ENCODE measurements at regions not wholly inside any gene's neighbourhood (a gene's known extent, or its start where the extent isn't known, plus 50 kb on each side); places are given as distances from the start of the nearest gene placed in this dataset.

DNA sequence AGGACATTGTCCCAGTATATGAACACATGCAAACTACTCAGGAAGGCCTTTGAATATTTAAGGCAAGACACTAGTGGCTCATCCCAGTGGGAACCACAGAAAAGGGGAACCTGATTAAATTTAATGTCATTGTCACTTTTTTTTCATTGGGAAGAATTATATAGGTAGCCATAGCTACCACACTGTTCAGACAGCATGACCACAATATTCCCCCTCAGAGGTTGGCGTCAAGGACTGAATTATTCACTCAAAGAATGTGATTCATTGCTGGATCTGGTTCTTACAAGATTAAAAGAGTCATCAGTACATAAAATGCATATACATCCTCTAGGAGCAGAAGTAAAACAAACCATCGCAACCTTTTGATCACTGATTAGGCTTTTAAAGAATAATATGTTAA lies 92.0 kb upstream of the SMARCAD1 start:
- Histone ChIP-seq H3K4me1 (ENCODE audit: low read depth) (no peaks in the 10 kb centered on the region), H3K9me3 (no peaks in the 10 kb centered on the region), H3K36me3 (ENCODE audit: low read depth) (no peaks in the 10 kb centered on the region), H3K4me3 (no peak overlapping the region)
- ATAC-seq (no peak), DNase-seq (no peak)
- intact Hi-C loops (cut with DNase I, micrococcal nuclease) = no loop called here
- TF ChIP-seq, protein P1, sequence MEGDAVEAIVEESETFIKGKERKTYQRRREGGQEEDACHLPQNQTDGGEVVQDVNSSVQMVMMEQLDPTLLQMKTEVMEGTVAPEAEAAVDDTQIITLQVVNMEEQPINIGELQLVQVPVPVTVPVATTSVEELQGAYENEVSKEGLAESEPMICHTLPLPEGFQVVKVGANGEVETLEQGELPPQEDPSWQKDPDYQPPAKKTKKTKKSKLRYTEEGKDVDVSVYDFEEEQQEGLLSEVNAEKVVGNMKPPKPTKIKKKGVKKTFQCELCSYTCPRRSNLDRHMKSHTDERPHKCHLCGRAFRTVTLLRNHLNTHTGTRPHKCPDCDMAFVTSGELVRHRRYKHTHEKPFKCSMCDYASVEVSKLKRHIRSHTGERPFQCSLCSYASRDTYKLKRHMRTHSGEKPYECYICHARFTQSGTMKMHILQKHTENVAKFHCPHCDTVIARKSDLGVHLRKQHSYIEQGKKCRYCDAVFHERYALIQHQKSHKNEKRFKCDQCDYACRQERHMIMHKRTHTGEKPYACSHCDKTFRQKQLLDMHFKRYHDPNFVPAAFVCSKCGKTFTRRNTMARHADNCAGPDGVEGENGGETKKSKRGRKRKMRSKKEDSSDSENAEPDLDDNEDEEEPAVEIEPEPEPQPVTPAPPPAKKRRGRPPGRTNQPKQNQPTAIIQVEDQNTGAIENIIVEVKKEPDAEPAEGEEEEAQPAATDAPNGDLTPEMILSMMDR (IDR thresholded peaks at IDR 0.05) = no peak

DNA sequence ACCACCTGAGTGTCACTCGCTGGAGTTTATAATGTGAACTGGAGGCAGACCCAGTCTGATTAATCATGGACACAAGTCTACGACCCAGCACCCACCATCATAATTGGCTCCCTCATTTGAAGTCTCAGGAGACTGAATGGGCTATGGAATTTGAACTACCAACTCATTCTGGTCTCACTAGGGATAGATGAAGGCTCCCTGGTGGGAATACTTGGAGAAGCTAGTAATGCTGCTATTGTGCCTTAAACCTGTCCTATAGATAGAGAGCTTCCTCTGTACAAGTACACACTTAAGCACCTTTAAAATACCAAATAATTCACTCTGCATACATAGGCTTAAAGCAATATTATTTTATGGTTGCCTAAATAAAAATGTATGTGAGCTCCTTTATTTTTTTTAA lies 90.8 kb upstream of the SMARCAD1 start:
- no peaks in the 10 kb centered on the region for H3K36me3 ChIP-seq (ENCODE audit: low read depth)
- TF ChIP-seq, protein P1 (IDR thresholded peaks at IDR 0.05) = no peak
- ATAC-seq = no peak
- DNase-seq = no peak
- intact Hi-C loops (cut with DNase I, micrococcal nuclease) = no loop called here
- no peak overlapping the region for H3K4me3 ChIP-seq
- no peaks in the 10 kb centered on the region for H3K4me1 ChIP-seq (ENCODE audit: low read depth)
- no peaks in the 10 kb centered on the region for H3K9me3 ChIP-seq

GRCh38 chr4:94126669-94127068 lies 81.0 kb upstream of the SMARCAD1 start:
- TF ChIP-seq, protein P1 (IDR thresholded peaks at IDR 0.05) = no peak
- no peaks in the 10 kb centered on the region for H3K9me3 ChIP-seq
- intact Hi-C loops (cut with DNase I, micrococcal nuclease) = loop anchor here (10.0 kb wide), 3 partner anchors 232 to 342 kb away; no protein-coding TSS in a partner anchor
- DNase-seq (no peak), ATAC-seq (peak; percentile 49)
- no peaks in the 10 kb centered on the region for H3K36me3 ChIP-seq (ENCODE audit: low read depth)
- H3K4me1 ChIP-seq (ENCODE audit: low read depth) = no peaks in the 10 kb centered on the region
- H3K4me3 ChIP-seq = no peak overlapping the region

- no peaks in the 10 kb centered on the region for H3K36me3 ChIP-seq (ENCODE audit: low read depth)
- TF ChIP-seq, protein P1 (IDR thresholded peaks at IDR 0.05) = peak; percentile 36
- intact Hi-C loops (cut with DNase I, micrococcal nuclease) = loop anchor here (10.0 kb wide), 3 partner anchors 233 to 343 kb away; no protein-coding TSS in a partner anchor
- peak in 1 of 3 donors; percentile 3 for DNase-seq
- no peaks in the 10 kb centered on the region for H3K4me1 ChIP-seq (ENCODE audit: low read depth)
- no peak overlapping the region for H3K4me3 ChIP-seq
- no peaks in the 10 kb centered on the region for H3K9me3 ChIP-seq
- ATAC-seq = peak; percentile 71
Observed at GRCh38 chr4:94127707-94128328, 79.8 kb upstream of the SMARCAD1 start.

- ATAC-seq (no peak), DNase-seq (no peak)
- Histone ChIP-seq H3K9me3 (no peaks in the 10 kb centered on the region), H3K36me3 (ENCODE audit: low read depth) (no peaks in the 10 kb centered on the region), H3K4me3 (no peak overlapping the region), H3K4me1 (ENCODE audit: low read depth) (no peaks in the 10 kb centered on the region)
- TF ChIP-seq, protein P1 (IDR thresholded peaks at IDR 0.05) = no peak
- intact Hi-C loops (cut with DNase I, micrococcal nuclease) = no loop called here
Observed at GRCh38 chr4:94131212-94131611, 76.5 kb upstream of the SMARCAD1 start.

DNA sequence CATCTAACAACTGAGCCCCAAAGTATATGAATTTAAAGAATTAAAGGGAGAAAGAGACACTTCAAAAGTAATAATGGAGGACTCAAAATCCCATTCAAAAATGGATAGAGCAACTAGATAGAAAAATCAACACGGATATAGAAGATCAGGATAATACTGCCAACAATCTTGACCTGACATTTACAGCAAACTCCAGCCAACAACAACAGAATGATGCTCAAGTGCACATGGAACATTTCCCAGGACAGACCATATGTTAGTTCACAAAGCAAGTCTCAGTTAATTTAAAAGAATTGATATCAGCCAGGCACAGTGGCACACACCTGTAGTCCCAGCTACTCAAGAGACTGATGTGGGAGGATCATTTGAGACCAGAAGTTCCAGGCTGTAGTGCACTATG lies 72.0 kb upstream of the SMARCAD1 start:
- ATAC-seq (no peak), DNase-seq (no peak)
- Histone ChIP-seq H3K4me1 (ENCODE audit: low read depth) (no peaks in the 10 kb centered on the region), H3K9me3 (no peaks in the 10 kb centered on the region), H3K4me3 (no peak overlapping the region), H3K36me3 (ENCODE audit: low read depth) (no peaks in the 10 kb centered on the region)
- intact Hi-C loops (cut with DNase I, micrococcal nuclease) = no loop called here
- TF ChIP-seq, protein P1 (IDR thresholded peaks at IDR 0.05) = no peak
